ENCODE measurements at regions not wholly inside any gene's neighbourhood (a gene's known extent, or its start where the extent isn't known, plus 50 kb on each side); places are given as distances from the start of the nearest gene placed in this dataset.

GRCh38 chr14:94924189-94924588, 154.3 kb upstream of the GSC start:
- intact Hi-C loops (cut with micrococcal nuclease) = no loop called here
- H3K27ac Mint-ChIP-seq = no peak overlapping the region

GRCh38 chr14:94923786-94924185, 153.9 kb upstream of the GSC start:
- Mint-ChIP-seq H3K36me3 (ENCODE audit: low read depth) (no peaks in the 10 kb centered on the region), H3K27me3 (ENCODE audit: low read depth) (no peaks in the 10 kb centered on the region), H3K27ac (no peak overlapping the region), H3K9me3 (no peaks in the 10 kb centered on the region), H3K4me3 (ENCODE audit: low read depth) (no peak overlapping the region), H3K4me1 (ENCODE audit: low read depth) (no peaks in the 10 kb centered on the region)
- intact Hi-C loops (cut with micrococcal nuclease) = no loop called here
- DNase-seq (ENCODE audit: low spot score) = no peak

More at GRCh38 chr14:94924189-94924588, 154.3 kb upstream of the GSC start:
- no peak overlapping the region for H3K4me3 Mint-ChIP-seq (ENCODE audit: low read depth)
- H3K36me3 Mint-ChIP-seq (ENCODE audit: low read depth) = no peaks in the 10 kb centered on the region
- no peak for DNase-seq (ENCODE audit: low spot score)
- H3K27me3 Mint-ChIP-seq (ENCODE audit: low read depth) = no peaks in the 10 kb centered on the region
- no peaks in the 10 kb centered on the region for H3K9me3 Mint-ChIP-seq
- no peaks in the 10 kb centered on the region for H3K4me1 Mint-ChIP-seq (ENCODE audit: low read depth)

GRCh38 chr14:94922595-94923239, 152.8 kb upstream of the GSC start:
- Mint-ChIP-seq H3K36me3 (ENCODE audit: low read depth) (no peaks in the 10 kb centered on the region), H3K4me1 (ENCODE audit: low read depth) (no peaks in the 10 kb centered on the region), H3K4me3 (ENCODE audit: low read depth) (no peak overlapping the region), H3K27me3 (ENCODE audit: low read depth) (no peaks in the 10 kb centered on the region), H3K9me3 (no peaks in the 10 kb centered on the region), H3K27ac (no peak overlapping the region)
- intact Hi-C loops (cut with micrococcal nuclease) = no loop called here
- no peak for DNase-seq (ENCODE audit: low spot score)

GRCh38 chr14:94921882-94922585, 152.1 kb upstream of the GSC start:
- no peak overlapping the region for H3K27ac Mint-ChIP-seq
- intact Hi-C loops (cut with micrococcal nuclease) = no loop called here
- H3K4me3 Mint-ChIP-seq (ENCODE audit: low read depth) = no peak overlapping the region
- H3K27me3 Mint-ChIP-seq (ENCODE audit: low read depth) = no peaks in the 10 kb centered on the region
- H3K36me3 Mint-ChIP-seq (ENCODE audit: low read depth) = no peaks in the 10 kb centered on the region
- H3K4me1 Mint-ChIP-seq (ENCODE audit: low read depth) = no peaks in the 10 kb centered on the region
- H3K9me3 Mint-ChIP-seq = no peaks in the 10 kb centered on the region
- DNase-seq (ENCODE audit: low spot score) = no peak

GRCh38 chr14:94921456-94921855, 151.5 kb upstream of the GSC start:
- Mint-ChIP-seq H3K4me3 (ENCODE audit: low read depth) (no peak overlapping the region), H3K36me3 (ENCODE audit: low read depth) (no peaks in the 10 kb centered on the region), H3K27me3 (ENCODE audit: low read depth) (no peaks in the 10 kb centered on the region), H3K9me3 (no peaks in the 10 kb centered on the region), H3K27ac (no peak overlapping the region), H3K4me1 (ENCODE audit: low read depth) (no peaks in the 10 kb centered on the region)
- DNase-seq (ENCODE audit: low spot score) = no peak
- intact Hi-C loops (cut with micrococcal nuclease) = no loop called here

- Mint-ChIP-seq H3K4me3 (ENCODE audit: low read depth) (no peak overlapping the region), H3K27me3 (ENCODE audit: low read depth) (no peaks in the 10 kb centered on the region), H3K9me3 (no peaks in the 10 kb centered on the region), H3K27ac (no peak overlapping the region), H3K36me3 (ENCODE audit: low read depth) (no peaks in the 10 kb centered on the region), H3K4me1 (ENCODE audit: low read depth) (no peaks in the 10 kb centered on the region)
- DNase-seq (ENCODE audit: low spot score) = no peak
- intact Hi-C loops (cut with micrococcal nuclease) = no loop called here
These were observed 150.0 kb upstream of the GSC start for GRCh38 chr14:94919896-94920295.

- no peaks in the 10 kb centered on the region for H3K27me3 Mint-ChIP-seq (ENCODE audit: low read depth)
- intact Hi-C loops (cut with micrococcal nuclease) = no loop called here
- H3K4me3 Mint-ChIP-seq (ENCODE audit: low read depth) = no peak overlapping the region
- no peaks in the 10 kb centered on the region for H3K9me3 Mint-ChIP-seq
- H3K4me1 Mint-ChIP-seq (ENCODE audit: low read depth) = no peaks in the 10 kb centered on the region
- no peak overlapping the region for H3K27ac Mint-ChIP-seq
- H3K36me3 Mint-ChIP-seq (ENCODE audit: low read depth) = no peaks in the 10 kb centered on the region
- no peak for DNase-seq (ENCODE audit: low spot score)
These were observed 149.0 kb upstream of the GSC start for GRCh38 chr14:94918896-94919295.

GRCh38 chr14:94917041-94917600, 147.2 kb upstream of the GSC start:
- Mint-ChIP-seq H3K27ac (no peak overlapping the region), H3K36me3 (ENCODE audit: low read depth) (no peaks in the 10 kb centered on the region), H3K9me3 (no peaks in the 10 kb centered on the region), H3K4me1 (ENCODE audit: low read depth) (no peaks in the 10 kb centered on the region), H3K4me3 (ENCODE audit: low read depth) (no peak overlapping the region), H3K27me3 (ENCODE audit: low read depth) (no peaks in the 10 kb centered on the region)
- DNase-seq (ENCODE audit: low spot score) = no peak
- intact Hi-C loops (cut with micrococcal nuclease) = no loop called here

GRCh38 chr14:94914191-94914590, 144.3 kb upstream of the GSC start:
- H3K36me3 Mint-ChIP-seq (ENCODE audit: low read depth) = no peaks in the 10 kb centered on the region
- intact Hi-C loops (cut with micrococcal nuclease) = no loop called here

GRCh38 chr14:94907626-94908261, 137.8 kb upstream of the GSC start:
- Mint-ChIP-seq H3K27ac (no peak overlapping the region), H3K27me3 (ENCODE audit: low read depth) (no peaks in the 10 kb centered on the region), H3K4me1 (ENCODE audit: low read depth) (no peaks in the 10 kb centered on the region), H3K9me3 (no peaks in the 10 kb centered on the region), H3K36me3 (ENCODE audit: low read depth) (no peaks in the 10 kb centered on the region), H3K4me3 (ENCODE audit: low read depth) (no peak overlapping the region)
- intact Hi-C loops (cut with micrococcal nuclease) = no loop called here
- DNase-seq (ENCODE audit: low spot score) = no peak

More at GRCh38 chr14:94914191-94914590, 144.3 kb upstream of the GSC start:
- Mint-ChIP-seq H3K4me1 (ENCODE audit: low read depth) (no peaks in the 10 kb centered on the region), H3K27me3 (ENCODE audit: low read depth) (no peaks in the 10 kb centered on the region), H3K27ac (no peak overlapping the region), H3K9me3 (no peaks in the 10 kb centered on the region), H3K4me3 (ENCODE audit: low read depth) (no peak overlapping the region)
- no peak for DNase-seq (ENCODE audit: low spot score)

- H3K27ac Mint-ChIP-seq = no peak overlapping the region
These were observed 137.2 kb upstream of the GSC start for GRCh38 chr14:94906991-94907587.

GRCh38 chr14:94906577-94906976, 136.7 kb upstream of the GSC start:
- no peak overlapping the region for H3K27ac Mint-ChIP-seq
- no peak for DNase-seq (ENCODE audit: low spot score)
- no peaks in the 10 kb centered on the region for H3K36me3 Mint-ChIP-seq (ENCODE audit: low read depth)
- H3K4me3 Mint-ChIP-seq (ENCODE audit: low read depth) = no peak overlapping the region
- H3K27me3 Mint-ChIP-seq (ENCODE audit: low read depth) = no peaks in the 10 kb centered on the region
- intact Hi-C loops (cut with micrococcal nuclease) = no loop called here
- H3K4me1 Mint-ChIP-seq (ENCODE audit: low read depth) = no peaks in the 10 kb centered on the region
- H3K9me3 Mint-ChIP-seq = no peaks in the 10 kb centered on the region

More at GRCh38 chr14:94906991-94907587, 137.2 kb upstream of the GSC start:
- intact Hi-C loops (cut with micrococcal nuclease) = no loop called here
- DNase-seq (ENCODE audit: low spot score) = no peak
- Mint-ChIP-seq H3K9me3 (no peaks in the 10 kb centered on the region), H3K4me3 (ENCODE audit: low read depth) (no peak overlapping the region), H3K4me1 (ENCODE audit: low read depth) (no peaks in the 10 kb centered on the region), H3K27me3 (ENCODE audit: low read depth) (no peaks in the 10 kb centered on the region), H3K36me3 (ENCODE audit: low read depth) (no peaks in the 10 kb centered on the region)

- H3K9me3 Mint-ChIP-seq = no peaks in the 10 kb centered on the region
- no peaks in the 10 kb centered on the region for H3K4me1 Mint-ChIP-seq (ENCODE audit: low read depth)
- no peak overlapping the region for H3K4me3 Mint-ChIP-seq (ENCODE audit: low read depth)
- intact Hi-C loops (cut with micrococcal nuclease) = no loop called here
- no peak overlapping the region for H3K27ac Mint-ChIP-seq
- no peak for DNase-seq (ENCODE audit: low spot score)
- H3K36me3 Mint-ChIP-seq (ENCODE audit: low read depth) = no peaks in the 10 kb centered on the region
- no peaks in the 10 kb centered on the region for H3K27me3 Mint-ChIP-seq (ENCODE audit: low read depth)
These were observed 134.7 kb upstream of the GSC start for GRCh38 chr14:94904636-94905035.
